ENCODE measurements at regions not wholly inside any gene's neighbourhood (a gene's known extent, or its start where the extent isn't known, plus 50 kb on each side); places are given as distances from the start of the nearest gene placed in this dataset.

DNA sequence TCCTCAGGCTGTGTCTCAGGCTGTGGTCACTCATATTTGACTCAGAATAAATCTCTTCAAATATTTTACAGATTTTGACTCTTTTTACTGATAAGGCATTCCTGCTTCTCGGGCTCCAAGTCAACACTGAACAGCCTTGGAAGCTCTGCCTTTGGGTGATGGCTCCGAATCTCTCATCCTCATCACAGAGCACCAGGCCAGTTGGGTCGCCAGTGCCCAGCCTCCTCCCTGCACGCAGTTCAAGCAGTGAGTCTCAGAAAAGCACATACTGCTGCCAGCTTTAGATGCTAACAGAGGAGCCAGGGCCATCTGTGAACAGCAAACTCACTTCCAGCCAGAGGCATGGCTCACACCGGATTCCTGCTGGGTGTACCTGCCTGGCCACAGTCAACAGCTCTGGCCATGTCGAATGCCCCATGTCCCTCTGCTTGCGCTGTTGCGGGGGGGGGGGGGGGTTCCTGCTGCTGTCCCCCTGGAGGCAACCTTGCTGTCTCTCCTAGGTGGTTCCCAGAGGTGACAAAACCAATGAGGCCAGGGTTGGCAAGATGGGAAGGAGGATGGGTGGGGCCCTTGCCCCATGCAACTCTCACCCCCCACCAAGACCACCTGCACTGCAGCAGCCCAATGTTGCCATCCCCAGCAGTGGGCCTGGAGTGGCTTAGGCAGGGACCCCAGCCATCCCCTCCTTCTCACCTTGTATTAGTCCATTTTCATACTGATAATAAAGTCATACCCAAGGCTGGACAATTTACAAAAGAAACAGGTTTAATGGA lies 248.8 kb downstream of the ERMARD start:
- no peak for DNase-seq (ENCODE audit: low read depth)

DNA sequence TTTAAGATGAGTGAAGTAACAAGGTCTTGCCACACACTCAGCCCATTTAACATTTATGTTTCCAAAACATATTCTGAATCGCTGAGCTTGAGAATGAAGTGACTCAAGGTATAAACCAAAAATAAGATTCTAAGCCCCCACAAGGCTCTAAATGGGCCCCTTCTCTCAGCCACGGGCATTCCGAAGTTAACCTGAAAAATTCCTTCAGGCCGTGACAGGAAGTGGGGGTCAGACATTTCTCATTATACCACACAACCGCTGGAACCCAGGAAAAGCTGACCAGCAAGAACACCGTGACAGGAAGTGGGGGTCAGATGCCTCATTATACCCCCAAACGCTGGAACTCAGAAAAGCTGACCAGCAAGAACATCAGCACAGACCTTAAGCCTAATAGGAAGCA lies 247.9 kb downstream of the ERMARD start:
- DNase-seq (ENCODE audit: low read depth): no peak

GRCh38 chr6:169998457-169998856 lies 247.0 kb downstream of the ERMARD start:
- DNase-seq (ENCODE audit: low read depth): no peak

GRCh38 chr6:169997930-169998218 lies 246.5 kb downstream of the ERMARD start:
- DNase-seq (ENCODE audit: low read depth): no peak

- DNase-seq (ENCODE audit: low read depth): no peak
Measured at GRCh38 chr6:169997187-169997929, 245.9 kb downstream of the ERMARD start.

GRCh38 chr6:169996378-169997051 lies 245.1 kb downstream of the ERMARD start:
- DNase-seq (ENCODE audit: low read depth): no peak

DNA sequence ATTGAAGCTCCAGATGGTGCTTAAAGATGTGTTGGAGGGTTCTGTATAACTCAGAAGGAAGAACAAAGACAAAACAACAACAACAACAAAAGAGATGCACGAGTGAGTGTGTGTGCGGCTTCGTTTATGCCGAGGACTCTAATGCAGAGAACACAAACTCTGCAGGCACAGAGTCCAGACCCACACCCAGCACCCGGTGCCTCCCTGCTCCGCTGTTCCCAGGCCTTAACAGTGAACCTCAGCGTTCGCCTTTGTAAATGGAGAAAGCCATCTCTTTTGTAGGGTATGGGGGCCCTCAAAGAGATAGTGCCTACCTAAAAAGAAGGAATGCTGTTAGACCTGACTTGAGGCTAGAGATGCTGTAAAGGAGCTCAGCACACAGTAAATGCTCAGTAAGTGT lies 243.3 kb downstream of the ERMARD start:
- no peak for DNase-seq (ENCODE audit: low read depth)

DNA sequence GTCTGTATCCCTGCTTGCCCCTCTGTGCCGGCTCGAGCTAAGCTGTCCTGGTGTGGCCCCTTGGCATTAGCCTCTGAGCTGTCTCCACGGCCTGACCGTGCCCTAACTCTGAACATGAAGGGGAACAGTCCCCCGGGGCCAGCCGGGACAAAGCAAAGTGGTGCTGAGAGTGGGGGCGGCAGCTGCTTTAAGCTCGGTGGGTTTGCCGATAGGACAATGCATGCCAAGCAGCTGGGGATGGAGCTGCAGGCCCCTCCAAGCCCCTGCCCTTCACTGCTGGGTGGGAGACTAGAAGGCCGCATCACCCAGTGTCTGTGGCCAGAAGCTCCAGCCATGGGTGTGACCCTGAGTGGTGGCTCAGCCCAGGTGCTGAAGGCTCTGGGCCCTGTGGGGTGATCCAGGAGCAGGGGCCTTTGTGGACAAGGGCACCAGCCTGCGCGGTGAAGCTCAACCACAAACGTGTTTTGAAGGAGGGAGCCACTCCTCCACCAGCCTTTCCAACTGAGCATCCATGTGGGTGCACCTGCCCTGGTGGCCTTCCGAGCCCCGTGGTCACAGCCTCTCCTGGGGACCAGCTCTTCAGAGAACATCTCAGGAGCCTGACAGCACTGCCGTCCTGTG lies 242.5 kb downstream of the ERMARD start:
- no peak for DNase-seq (ENCODE audit: low read depth)

DNA sequence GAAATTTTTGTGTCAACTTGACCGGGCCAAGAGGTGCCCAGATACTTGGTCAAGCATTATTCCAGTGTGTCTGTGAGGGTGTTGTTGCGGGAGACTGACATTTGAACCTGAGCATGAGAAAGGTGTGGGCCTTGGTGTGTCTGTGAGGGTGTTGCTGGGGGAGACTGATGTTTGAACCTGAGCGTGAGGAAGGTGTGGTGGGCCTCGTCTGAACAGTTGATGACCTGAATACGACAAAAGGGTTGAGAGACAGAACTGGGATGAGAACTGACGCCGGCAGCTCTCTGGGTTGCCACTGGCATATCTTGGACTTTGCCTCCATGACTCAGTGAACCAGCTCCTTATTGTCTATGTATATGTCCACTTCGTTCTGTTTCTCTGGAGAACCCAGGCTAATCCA lies 240.5 kb downstream of the ERMARD start:
- no peak for DNase-seq (ENCODE audit: low read depth)

- DNase-seq (ENCODE audit: low read depth): no peak
Measured at GRCh38 chr6:169991031-169991390, 239.6 kb downstream of the ERMARD start.

- no peak for DNase-seq (ENCODE audit: low read depth)
Measured at GRCh38 chr6:169990095-169991030, 238.9 kb downstream of the ERMARD start.

DNA sequence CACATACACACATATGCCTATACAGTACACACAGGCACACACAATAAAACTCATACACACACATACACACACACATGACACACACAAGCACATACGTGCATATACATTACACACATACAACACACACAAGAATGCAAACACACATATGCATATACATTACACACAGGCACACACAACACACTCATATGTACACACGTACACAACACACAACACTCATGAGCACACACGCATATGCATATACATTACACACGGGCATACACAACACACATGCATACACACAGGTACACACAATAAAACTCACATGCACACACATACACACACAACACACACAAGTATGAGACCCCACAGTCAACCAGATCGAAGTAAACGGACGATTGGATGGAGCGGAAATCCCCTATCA lies 238.2 kb downstream of the ERMARD start:
- DNase-seq (ENCODE audit: low read depth): no peak

DNA sequence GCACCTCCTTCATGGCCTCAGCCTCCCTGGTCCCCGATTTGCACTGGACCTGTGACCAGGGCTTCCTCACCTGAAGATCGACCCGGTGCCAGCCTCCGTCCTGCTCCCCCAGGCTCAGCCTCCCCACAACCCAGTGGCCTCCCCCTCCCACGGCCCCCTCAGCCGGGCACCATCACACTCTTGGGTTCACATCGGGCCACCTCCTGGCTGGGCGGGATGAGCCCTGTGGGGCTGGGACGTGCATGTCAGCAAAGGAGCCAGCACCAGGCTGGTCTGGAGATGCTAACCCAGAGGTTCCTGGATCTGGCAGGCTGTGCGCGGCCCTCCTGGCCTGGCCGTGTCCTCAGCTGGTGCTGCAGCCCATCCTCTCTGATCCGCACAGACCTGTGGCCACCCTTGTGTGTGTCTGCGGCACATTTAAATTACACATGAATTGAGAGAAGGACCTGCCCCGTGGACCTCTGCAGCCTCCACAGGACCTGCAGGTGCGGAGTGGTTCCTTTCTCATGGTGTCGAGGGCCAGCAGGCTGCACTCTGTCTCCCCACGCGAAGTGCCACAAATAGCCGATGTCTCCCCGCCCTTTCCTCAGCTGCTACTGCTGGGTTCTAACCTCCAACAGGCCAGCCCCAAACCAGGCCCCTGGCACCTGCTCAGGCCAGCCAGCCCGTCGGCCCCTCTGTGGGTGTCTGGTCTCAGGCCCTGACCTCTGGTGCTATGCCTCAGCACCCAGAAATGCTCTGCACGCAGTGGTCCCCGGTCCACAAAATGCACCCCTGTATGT lies 237.5 kb downstream of the ERMARD start:
- no peak for DNase-seq (ENCODE audit: low read depth)

DNA sequence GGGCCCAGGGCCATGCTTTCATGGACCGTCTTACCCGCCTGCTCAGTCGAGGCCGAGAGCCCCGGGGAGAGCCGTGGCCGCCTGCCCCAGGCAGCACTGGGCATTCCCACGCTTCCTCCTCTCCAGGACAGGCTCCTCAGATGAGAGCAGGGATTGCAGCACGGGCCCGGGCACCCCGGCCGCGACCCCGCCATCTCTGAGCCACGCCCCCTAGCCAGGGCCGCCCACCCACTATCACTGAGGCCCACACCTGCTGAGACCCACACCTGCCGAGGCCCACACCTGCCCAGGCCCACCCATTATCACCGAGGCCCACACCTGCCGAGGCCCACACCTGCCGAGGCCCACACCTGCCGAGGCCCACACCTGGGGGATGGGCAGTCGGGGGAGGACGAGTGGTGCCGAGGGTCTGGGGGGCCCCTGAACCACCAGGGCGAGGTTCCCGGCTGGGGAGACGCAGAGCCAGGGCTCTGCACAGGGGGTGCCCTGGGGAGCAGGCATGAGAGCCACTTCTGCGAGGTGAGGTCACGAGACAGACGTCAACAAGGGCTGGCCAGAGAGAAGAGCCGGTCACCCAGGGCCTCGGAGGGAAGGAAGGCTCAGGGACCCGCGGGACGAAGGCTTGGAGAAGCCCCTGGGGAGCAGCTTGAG lies 235.6 kb downstream of the ERMARD start:
- DNase-seq (ENCODE audit: low read depth): no peak

GRCh38 chr6:169986171-169986847 lies 234.9 kb downstream of the ERMARD start:
- DNase-seq (ENCODE audit: low read depth): no peak

GRCh38 chr6:169985121-169986015 lies 233.9 kb downstream of the ERMARD start:
- DNase-seq (ENCODE audit: low read depth): no peak

DNA sequence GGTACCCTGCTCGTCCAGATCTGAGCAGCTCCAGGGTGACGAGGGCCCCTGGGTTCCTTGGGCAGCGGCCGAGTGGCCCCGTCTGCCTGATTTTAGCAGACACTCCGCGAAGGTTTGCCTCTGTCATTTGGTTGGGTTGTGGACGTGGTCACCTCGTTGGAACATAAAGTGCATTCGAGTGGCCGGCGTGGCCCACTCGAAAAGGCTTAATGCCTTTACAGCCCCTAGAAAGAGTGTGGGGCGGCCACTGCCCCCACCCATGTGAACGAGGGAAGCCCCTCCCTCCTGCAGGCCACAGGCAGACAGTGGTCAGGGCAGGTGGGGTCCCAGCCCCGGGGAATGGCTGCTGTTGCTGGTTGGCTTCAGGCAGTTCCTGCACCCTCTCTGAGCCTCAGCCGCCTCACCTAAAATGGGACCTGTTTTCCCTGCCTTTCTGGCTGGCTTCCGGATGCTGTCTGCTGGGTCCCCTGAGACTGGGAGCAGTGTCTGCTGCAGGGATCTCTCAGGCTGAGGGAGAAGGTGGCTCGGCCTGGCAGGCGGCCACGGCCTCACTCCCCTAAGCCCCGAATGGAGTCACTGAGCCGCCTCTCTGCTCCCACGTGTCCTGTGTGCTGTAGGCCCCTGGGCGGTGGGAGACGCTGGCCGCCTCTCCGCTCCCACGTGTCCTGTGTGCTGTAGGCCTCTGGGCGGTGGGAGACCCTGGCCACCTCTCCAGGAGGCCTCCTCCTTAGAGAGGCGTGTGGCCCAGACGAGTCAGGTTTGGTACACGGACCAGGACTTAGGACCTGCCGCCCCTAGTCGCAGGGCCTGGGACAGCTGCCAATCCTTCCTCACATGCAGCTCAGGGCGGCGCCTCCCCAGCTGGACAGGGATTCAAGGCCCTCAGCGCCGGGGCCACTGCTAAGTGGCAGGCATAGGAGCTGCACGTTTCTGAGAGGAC lies 233.0 kb downstream of the ERMARD start:
- DNase-seq (ENCODE audit: low read depth): no peak
